Panc1 (cell line): ENCODE measurements at regions not wholly inside any gene's neighbourhood (a gene's known extent, or its start where the extent isn't known, plus 50 kb on each side); places are given as distances from the start of the nearest gene placed in this dataset.

Experiments
- TCF7L2 ChIP-seq: IDR thresholded peaks from 2 replicates; pipeline ENCODE4 v1.6.1; 2011; ENCODE audit warnings: mild to moderate bottlenecking, low read depth, low read length, inconsistent platforms
- TF ChIP-seq, protein P1 (sequence below): fragments of 450-650 bp; IDR thresholded peaks from 2 replicates; pipeline ENCODE4 v1.5.1; 2017; ENCODE audit warnings: mild to moderate bottlenecking
- TF ChIP-seq, protein P2 (sequence below), 2 experiments: IDR thresholded peaks; 2 replicates each; pipeline ENCODE4 v1.6.1; 2011 to 2012; ENCODE audit warnings: low read depth in 2 of 2, control low read depth in 1 of 2, low read length in 1 of 2, mild to moderate bottlenecking in 1 of 2, moderate library complexity in 1 of 2; ENCODE audit not compliant: insufficient read depth in 1 of 2

DNA sequence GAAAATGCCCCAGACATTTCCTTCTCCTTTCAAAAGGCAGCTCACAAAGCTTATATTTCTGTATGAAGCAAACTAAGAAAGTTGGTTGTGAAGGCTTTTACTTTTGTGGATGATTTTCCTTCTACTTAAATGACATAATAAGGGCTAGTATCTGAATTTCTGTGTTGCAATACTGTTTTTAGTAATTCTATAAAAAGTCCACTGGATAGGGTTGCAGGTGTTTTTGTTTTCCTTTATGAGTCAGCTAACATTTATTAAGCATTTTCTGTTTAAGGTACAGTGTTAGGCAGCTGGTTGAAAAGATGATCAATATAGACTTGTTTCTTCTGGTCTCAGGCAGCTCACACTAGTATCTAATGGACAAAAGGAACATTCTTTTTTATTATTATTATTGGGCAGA is 722.2 kb downstream of the RWDD3 start:
- TF ChIP-seq, protein P1, sequence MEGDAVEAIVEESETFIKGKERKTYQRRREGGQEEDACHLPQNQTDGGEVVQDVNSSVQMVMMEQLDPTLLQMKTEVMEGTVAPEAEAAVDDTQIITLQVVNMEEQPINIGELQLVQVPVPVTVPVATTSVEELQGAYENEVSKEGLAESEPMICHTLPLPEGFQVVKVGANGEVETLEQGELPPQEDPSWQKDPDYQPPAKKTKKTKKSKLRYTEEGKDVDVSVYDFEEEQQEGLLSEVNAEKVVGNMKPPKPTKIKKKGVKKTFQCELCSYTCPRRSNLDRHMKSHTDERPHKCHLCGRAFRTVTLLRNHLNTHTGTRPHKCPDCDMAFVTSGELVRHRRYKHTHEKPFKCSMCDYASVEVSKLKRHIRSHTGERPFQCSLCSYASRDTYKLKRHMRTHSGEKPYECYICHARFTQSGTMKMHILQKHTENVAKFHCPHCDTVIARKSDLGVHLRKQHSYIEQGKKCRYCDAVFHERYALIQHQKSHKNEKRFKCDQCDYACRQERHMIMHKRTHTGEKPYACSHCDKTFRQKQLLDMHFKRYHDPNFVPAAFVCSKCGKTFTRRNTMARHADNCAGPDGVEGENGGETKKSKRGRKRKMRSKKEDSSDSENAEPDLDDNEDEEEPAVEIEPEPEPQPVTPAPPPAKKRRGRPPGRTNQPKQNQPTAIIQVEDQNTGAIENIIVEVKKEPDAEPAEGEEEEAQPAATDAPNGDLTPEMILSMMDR = no peak
- TF ChIP-seq, protein P2, sequence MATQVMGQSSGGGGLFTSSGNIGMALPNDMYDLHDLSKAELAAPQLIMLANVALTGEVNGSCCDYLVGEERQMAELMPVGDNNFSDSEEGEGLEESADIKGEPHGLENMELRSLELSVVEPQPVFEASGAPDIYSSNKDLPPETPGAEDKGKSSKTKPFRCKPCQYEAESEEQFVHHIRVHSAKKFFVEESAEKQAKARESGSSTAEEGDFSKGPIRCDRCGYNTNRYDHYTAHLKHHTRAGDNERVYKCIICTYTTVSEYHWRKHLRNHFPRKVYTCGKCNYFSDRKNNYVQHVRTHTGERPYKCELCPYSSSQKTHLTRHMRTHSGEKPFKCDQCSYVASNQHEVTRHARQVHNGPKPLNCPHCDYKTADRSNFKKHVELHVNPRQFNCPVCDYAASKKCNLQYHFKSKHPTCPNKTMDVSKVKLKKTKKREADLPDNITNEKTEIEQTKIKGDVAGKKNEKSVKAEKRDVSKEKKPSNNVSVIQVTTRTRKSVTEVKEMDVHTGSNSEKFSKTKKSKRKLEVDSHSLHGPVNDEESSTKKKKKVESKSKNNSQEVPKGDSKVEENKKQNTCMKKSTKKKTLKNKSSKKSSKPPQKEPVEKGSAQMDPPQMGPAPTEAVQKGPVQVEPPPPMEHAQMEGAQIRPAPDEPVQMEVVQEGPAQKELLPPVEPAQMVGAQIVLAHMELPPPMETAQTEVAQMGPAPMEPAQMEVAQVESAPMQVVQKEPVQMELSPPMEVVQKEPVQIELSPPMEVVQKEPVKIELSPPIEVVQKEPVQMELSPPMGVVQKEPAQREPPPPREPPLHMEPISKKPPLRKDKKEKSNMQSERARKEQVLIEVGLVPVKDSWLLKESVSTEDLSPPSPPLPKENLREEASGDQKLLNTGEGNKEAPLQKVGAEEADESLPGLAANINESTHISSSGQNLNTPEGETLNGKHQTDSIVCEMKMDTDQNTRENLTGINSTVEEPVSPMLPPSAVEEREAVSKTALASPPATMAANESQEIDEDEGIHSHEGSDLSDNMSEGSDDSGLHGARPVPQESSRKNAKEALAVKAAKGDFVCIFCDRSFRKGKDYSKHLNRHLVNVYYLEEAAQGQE (IDR thresholded peaks at IDR 0.05; ENCODE audit: insufficient read depth in 1 of 2, low read depth in 2 of 2, low read length in 1 of 2) = no peak
- TF ChIP-seq TCF7L2 = no peak
